NCI-H345 treated with DMSO at 0.1 percent for 48 hours (cell line): ENCODE measurements at regions not wholly inside any gene's neighbourhood (a gene's known extent, or its start where the extent isn't known, plus 50 kb on each side); places are given as distances from the start of the nearest gene placed in this dataset.
A peak's percentile ranks its signal among the peaks of the same experiment; 100 is the strongest.
"Not testable (repeated sequence)": the region's sequence is repeated elsewhere in the genome, so short reads cannot be mapped to it uniquely, and the experiment has no call there.

Experiments used
- DNase-seq: peaks from one replicate; lab custom pipeline; 2025; ENCODE audit not compliant: unreplicated experiment; lab: John Stamatoyannopoulos, UW

- no peak for DNase-seq
Measured at GRCh38 chr3:159038405-159038804, 236.6 kb downstream of the MFSD1 start.

- no peak for DNase-seq
Measured at GRCh38 chr3:159039286-159039685, 237.4 kb downstream of the MFSD1 start.

- peak; percentile 83 for DNase-seq
Measured at GRCh38 chr3:159045279-159045885, 243.5 kb downstream of the MFSD1 start.

DNA sequence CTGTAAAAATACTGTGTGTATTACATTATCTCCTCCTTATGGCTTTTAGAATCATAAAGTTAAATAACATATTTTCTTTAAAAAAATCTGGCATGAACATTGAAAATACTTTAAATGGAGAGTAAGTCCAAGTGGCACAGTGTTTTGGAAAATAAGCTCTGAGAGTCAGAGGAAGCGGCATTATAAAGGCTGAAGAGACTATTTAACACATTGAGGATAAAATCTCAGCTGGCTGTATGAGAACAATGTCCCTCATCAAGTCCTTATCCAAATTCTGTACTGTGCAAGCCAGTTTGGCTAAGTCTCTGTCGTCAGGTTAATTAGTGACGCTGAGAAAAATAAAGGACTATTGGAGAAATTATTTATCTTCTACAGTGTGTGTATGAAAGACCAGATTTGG is 245.5 kb downstream of the MFSD1 start:
- no peak for DNase-seq

DNA sequence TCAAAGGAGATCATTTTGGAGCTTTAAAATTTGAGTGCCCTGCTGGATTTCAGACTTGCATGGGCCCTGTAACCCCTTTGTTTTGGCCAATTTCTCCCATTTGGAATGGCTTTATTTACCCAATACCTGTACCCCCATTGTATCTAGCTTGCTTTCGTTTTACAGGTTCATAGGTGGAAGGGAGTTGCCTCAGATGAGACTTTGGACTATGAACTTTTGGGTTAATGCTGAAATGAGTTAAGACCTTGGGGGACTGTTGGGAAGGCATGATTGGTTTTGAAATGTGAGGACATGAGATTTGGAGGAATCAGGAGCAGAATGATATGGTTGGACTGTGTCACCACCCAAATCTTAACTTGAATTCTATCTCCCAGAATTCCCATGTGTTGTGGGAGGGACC is 250.6 kb downstream of the MFSD1 start:
- DNase-seq = not testable (repeated sequence)

DNA sequence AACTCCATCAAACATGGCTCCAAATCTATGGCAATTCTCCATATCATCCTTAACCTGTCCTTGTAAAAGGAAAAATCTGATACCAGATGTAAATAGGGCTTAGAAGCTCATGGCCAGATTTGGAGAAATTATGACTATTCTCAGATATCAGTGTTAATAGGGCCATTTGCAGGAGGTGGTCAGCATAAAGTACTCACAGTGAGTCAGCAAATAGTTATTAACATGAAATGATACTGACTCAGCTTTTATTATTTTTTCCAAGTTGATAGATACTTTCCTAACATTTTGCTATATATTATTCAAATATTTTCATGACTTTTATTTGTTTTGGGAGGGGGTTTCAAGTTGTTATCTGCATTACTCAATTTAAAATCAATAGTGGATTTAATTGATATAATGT is 255.8 kb downstream of the MFSD1 start:
- no peak for DNase-seq

- no peak for DNase-seq
Measured at GRCh38 chr3:159058859-159059258, 257.0 kb downstream of the MFSD1 start.

- no peak for DNase-seq
Measured at GRCh38 chr3:159059395-159059794, 257.5 kb downstream of the MFSD1 start.

- DNase-seq = no peak
Measured at GRCh38 chr3:159062734-159063410, 261.0 kb downstream of the MFSD1 start.

DNA sequence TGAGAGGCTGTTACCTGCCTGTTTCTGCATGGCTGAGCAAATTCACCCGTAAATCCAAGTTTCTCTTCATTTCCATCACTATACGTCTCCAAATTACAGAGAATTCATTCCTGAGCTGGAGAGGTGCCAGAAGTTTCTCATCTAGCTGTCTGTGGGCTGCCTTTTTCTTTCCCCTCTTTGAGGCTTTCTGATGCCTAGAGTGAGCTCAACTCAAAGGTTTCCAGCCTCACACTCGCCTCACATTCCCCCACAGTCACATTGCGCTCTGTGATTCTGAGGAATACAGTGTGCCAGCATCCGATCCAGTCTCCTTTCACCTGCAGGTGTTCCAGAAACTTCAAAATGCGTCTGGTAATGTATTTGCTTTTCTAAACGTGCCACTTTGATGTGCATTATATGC is 267.2 kb downstream of the MFSD1 start, which contains the start of gene IQCJ:
IQCJ (plus strand) TSS at position 229 of the 400 bp plus-strand sequence.
- no peak for DNase-seq

GRCh38 chr3:159069866-159070425 is 268.1 kb downstream of the MFSD1 start:
- no peak for DNase-seq

- no peak for DNase-seq
Measured at GRCh38 chr3:159074756-159075701, 273.2 kb downstream of the MFSD1 start.

- DNase-seq = no peak
Measured at GRCh38 chr3:159077860-159078259, 276.0 kb downstream of the MFSD1 start.

- DNase-seq = no peak
Measured at GRCh38 chr3:159080256-159080655, 278.4 kb downstream of the MFSD1 start.

- DNase-seq = no peak
Measured at GRCh38 chr3:159080821-159081220, 279.0 kb downstream of the MFSD1 start.

- DNase-seq = no peak
Measured at GRCh38 chr3:159082519-159082918, 280.7 kb downstream of the MFSD1 start.

DNA sequence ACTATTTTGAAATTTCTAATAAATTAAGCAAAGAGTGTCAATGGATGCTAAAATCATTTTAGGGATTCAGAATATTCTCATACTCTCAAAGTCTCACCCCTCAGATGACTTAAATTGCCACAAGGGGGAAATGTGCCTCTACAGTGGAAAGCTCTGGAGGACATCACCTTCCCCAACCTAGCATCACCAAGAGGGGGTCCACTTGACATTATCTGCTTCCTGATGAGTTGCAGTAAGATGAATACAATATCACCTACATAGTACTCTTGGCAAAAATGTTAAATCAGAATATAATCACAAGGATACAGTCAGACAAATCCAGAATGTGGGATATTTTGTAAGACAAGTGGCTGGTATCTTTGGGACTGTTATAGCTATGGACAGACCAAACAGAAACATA is 290.1 kb downstream of the MFSD1 start:
- no peak for DNase-seq

DNA sequence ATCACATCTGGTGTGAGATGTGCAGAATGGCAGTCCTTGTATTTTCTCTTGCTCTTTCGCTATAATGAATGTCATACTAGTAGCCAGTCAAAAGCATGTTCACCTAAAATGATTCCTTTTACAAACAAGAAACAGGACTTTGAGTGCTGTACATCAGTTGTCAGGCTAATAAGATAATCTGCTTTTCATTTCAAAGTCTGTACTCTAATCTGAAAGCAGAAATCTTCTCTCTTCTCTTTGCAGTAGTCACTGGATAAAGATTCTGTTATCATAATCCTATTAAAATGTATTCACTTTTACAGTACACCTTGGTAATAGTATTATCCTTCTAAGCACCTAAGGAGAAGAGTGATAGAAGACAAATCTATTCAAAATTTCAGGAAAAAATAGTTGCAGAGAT is 300.1 kb downstream of the MFSD1 start:
- no peak for DNase-seq

- no peak for DNase-seq
Measured at GRCh38 chr3:159112724-159113123, 310.9 kb downstream of the MFSD1 start.

GRCh38 chr3:159113221-159113875 is 311.5 kb downstream of the MFSD1 start:
- no peak for DNase-seq

DNA sequence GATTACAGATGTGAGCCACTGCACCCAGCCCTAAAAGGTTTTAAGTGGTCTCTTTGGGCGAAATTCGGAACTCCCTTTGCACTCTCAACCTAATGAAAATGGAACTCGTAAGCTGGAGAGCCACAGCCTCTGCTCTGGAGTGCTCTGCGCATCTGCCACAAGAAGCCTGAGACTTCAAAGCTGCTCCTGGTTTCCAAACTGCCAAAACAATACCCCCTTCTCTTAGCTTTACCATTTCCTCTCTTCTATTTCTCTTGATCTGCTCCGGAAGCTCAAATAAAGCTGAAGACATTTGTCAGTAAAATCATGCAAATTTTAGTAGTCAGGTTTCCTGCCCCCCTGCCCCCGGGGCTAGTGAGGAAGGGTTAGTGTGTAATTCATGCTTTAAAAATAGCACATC is 312.7 kb downstream of the MFSD1 start:
- DNase-seq = no peak
